ENCODE measurements at regions not wholly inside any gene's neighbourhood (a gene's known extent, or its start where the extent isn't known, plus 50 kb on each side); places are given as distances from the start of the nearest gene placed in this dataset.

DNA sequence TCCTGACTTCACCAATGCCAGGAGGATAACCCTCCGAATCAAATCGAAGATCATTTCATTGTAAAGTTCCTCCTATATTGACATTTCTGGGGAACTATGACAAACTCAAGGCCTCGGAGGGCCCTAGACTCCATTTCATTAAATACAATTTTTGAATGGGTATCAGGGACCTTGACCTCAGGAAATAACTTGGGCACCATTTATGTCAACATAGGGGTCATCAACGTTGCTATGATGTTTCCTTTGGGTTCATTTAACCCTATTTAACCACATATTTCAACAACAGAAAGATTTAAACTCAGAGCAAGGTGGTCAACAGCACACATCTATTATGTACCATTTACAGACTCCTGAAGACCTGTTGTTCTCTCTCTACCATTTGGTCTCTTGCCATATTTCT lies 395.1 kb downstream of the TRIML1 start:
- TF ChIP-seq, protein P1, sequence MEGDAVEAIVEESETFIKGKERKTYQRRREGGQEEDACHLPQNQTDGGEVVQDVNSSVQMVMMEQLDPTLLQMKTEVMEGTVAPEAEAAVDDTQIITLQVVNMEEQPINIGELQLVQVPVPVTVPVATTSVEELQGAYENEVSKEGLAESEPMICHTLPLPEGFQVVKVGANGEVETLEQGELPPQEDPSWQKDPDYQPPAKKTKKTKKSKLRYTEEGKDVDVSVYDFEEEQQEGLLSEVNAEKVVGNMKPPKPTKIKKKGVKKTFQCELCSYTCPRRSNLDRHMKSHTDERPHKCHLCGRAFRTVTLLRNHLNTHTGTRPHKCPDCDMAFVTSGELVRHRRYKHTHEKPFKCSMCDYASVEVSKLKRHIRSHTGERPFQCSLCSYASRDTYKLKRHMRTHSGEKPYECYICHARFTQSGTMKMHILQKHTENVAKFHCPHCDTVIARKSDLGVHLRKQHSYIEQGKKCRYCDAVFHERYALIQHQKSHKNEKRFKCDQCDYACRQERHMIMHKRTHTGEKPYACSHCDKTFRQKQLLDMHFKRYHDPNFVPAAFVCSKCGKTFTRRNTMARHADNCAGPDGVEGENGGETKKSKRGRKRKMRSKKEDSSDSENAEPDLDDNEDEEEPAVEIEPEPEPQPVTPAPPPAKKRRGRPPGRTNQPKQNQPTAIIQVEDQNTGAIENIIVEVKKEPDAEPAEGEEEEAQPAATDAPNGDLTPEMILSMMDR (IDR thresholded peaks at IDR 0.05): no peak
- TF ChIP-seq POLR2A (IDR thresholded peaks at IDR 0.05): no peak
